ENCODE measurements at regions not wholly inside any gene's neighbourhood (a gene's known extent, or its start where the extent isn't known, plus 50 kb on each side); places are given as distances from the start of the nearest gene placed in this dataset.

GRCh38 chr3:165544432-165544831 lies 292.8 kb downstream of the BCHE start:
- DNase-seq (ENCODE audit: low read depth, low spot score): no peak
- TF ChIP-seq MTA3 (IDR thresholded peaks at IDR 0.05; ENCODE audit: borderline replicate concordance, low read length): no peak
- no peak for TF ChIP-seq RB1 (IDR thresholded peaks at IDR 0.05; ENCODE audit: borderline replicate concordance)
- TF ChIP-seq NBN (IDR thresholded peaks at IDR 0.05): no peak
- no peak for TF ChIP-seq GATAD2B (conservative IDR thresholded peaks at IDR 0.05; ENCODE audit: low read depth)
- no peak for TF ChIP-seq PKNOX1 (IDR thresholded peaks at IDR 0.05)
- no peak for TF ChIP-seq FOXK2 (IDR thresholded peaks at IDR 0.05)
- TF ChIP-seq TBL1XR1 (IDR thresholded peaks at IDR 0.05; ENCODE audit: low read depth, low read length): no peak
- no peak for TF ChIP-seq TCF3 (IDR thresholded peaks at IDR 0.05; ENCODE audit: borderline replicate concordance, insufficient read depth, low read depth, low read length)
- TF ChIP-seq CREB1 (IDR thresholded peaks at IDR 0.05; ENCODE audit: low read depth): no peak
- TF ChIP-seq STAT1 (conservative IDR thresholded peaks at IDR 0.05): no peak
- TF ChIP-seq NKRF (conservative IDR thresholded peaks at IDR 0.05): no peak
- TF ChIP-seq IKZF2 (IDR thresholded peaks at IDR 0.05): no peak
- no peak for TF ChIP-seq RAD51 (IDR thresholded peaks at IDR 0.05)
- Histone ChIP-seq H3K79me2 (ENCODE audit: control insufficient read depth, insufficient read depth, low read length) (no peaks in the 10 kb centered on the region), H4K20me1 (ENCODE audit: control insufficient read depth, insufficient read depth) (no peaks in the 10 kb centered on the region), H3K9ac (ENCODE audit: control insufficient read depth, insufficient read depth, low read length) (no peak overlapping the region), H3K9me3 (replicated peaks; ENCODE audit: control insufficient read depth, insufficient read depth, low read length) (no peaks in the 10 kb centered on the region), H3K27ac (ENCODE audit: control insufficient read depth, insufficient read depth) (no peak overlapping the region), H3K4me1 (ENCODE audit: control insufficient read depth, insufficient read depth, low read length) (no peaks in the 10 kb centered on the region), H3K4me3 (no peak overlapping the region), H3K4me2 (ENCODE audit: control insufficient read depth, insufficient read depth) (no peak overlapping the region), H2AFZ (ENCODE audit: control insufficient read depth, low read depth, low read length) (no peak overlapping the region), H3K36me3 (ENCODE audit: control insufficient read depth in 2 of 2, insufficient read depth in 2 of 2, low read length in 1 of 2) (no peaks in the 10 kb centered on the region), H3K27me3 (replicated peaks in 1 of 2; ENCODE audit: control insufficient read depth in 2 of 2, insufficient read depth in 2 of 2, low read length in 1 of 2) (no peaks in the 10 kb centered on the region)
- intact Hi-C loops (cut with micrococcal nuclease; ENCODE audit: unreplicated experiment): no loop called here
- in situ Hi-C loops (cut with MboI): no loop called here
- POLR2A ChIA-PET: no interaction called here
- FAIRE-seq: no peak
- no TSS peak for BruUV-seq (replicated peaks)
- CTCF ChIA-PET: interaction anchor here (0.7 kb wide), 1 partner anchor 104 kb away, joined by 3 read pairs; no protein-coding TSS in a partner anchor
- WGBS (ENCODE audit: insufficient coverage, insufficient replicate concordance, low lambda C conversion rate, missing lambda C conversion rate): 36% methylated on average over 7 of the region's 7 CpGs
- RAD21 ChIA-PET (ENCODE audit: unreplicated experiment): no interaction called here
- SMC1A ChIA-PET (ENCODE audit: uncharacterized antibody, unreplicated experiment): interaction anchor here (1.0 to 1.4 kb wide), 2 partner anchors 14 to 29 kb away, joined by 3 read pairs; no protein-coding TSS in a partner anchor
- ATAC-seq: no peak

Data from GM12878 (cell line).